HepG2 (cell line): ENCODE measurements at regions not wholly inside any gene's neighbourhood (a gene's known extent, or its start where the extent isn't known, plus 50 kb on each side); places are given as distances from the start of the nearest gene placed in this dataset.

Source experiments
- EZH2 ChIP-seq: conservative IDR thresholded peaks from 2 replicates; pipeline ENCODE4 v1.6.1; 2012; ENCODE audit warnings: mild to moderate bottlenecking, low read depth, low read length, moderate library complexity
- HDAC1 ChIP-seq: sonication (generic); formaldehyde crosslinking; IDR thresholded peaks from 2 replicates; pipeline ENCODE4 v1.5.1; 2020; ENCODE audit warnings: mild to moderate bottlenecking, missing genetic modification reagents
- HOXA7 ChIP-seq: sonication (generic); formaldehyde crosslinking; IDR thresholded peaks from 2 replicates; pipeline ENCODE4 v1.8.1; 2022; ENCODE audit warnings: mild to moderate bottlenecking, missing genetic modification reagents, moderate library complexity
- KLF11 ChIP-seq: IDR thresholded peaks from 2 replicates; pipeline ENCODE4 v1.6.1; 2016; ENCODE audit warnings: missing compliant biosample characterization
- KLF16 ChIP-seq, 2 experiments: sonication (generic) in 1 of 2; formaldehyde crosslinking in 1 of 2; IDR thresholded peaks; 2 replicates each; pipeline versions ENCODE4 v1.6.1 to v1.8.0; 2016 to 2023; ENCODE audit warnings: missing genetic modification reagents in 2 of 2, missing compliant biosample characterization in 1 of 2
- LCORL ChIP-seq, 2 experiments: fragments of 450-650 bp in 1 of 2; sonication (generic) in 1 of 2; formaldehyde crosslinking in 1 of 2; IDR thresholded peaks; 2 replicates each; pipeline versions ENCODE4 v1.5.0 to v1.6.1; 2017 to 2020; ENCODE audit warnings: antibody characterized with exemption in 1 of 2, missing genetic modification reagents in 1 of 2
- NFYB ChIP-seq: sonication (generic); formaldehyde crosslinking; IDR thresholded peaks from 2 replicates; pipeline ENCODE4 v1.4.0; 2020; ENCODE audit warnings: missing genetic modification reagents
- SMARCE1 ChIP-seq: fragments of 450-650 bp; IDR thresholded peaks from 2 replicates; pipeline ENCODE4 v1.6.1; 2017; ENCODE audit warnings: borderline replicate concordance
- ZEB1 ChIP-seq: IDR thresholded peaks from 2 replicates; pipeline ENCODE4 v1.6.1; 2012; ENCODE audit warnings: mild to moderate bottlenecking, low read depth, inconsistent platforms; ENCODE audit not compliant: insufficient replicate concordance
- ZFP36 ChIP-seq: fragments of 150-350 bp; IDR thresholded peaks from 2 replicates; pipeline ENCODE4 v1.6.1; 2018; ENCODE audit warnings: borderline replicate concordance, low read length, low read depth; ENCODE audit not compliant: partially characterized antibody
- ZMAT5 ChIP-seq: sonication (generic); formaldehyde crosslinking; IDR thresholded peaks from 2 replicates; pipeline ENCODE4 v1.5.0; 2020; ENCODE audit warnings: mild to moderate bottlenecking, low read depth, missing genetic modification reagents, borderline replicate concordance
- ZNF639 ChIP-seq: conservative IDR thresholded peaks from 2 replicates; pipeline ENCODE4 v1.6.1; 2018; ENCODE audit warnings: missing genetic modification reagents
- ZNF784 ChIP-seq: sonication (generic); formaldehyde crosslinking; IDR thresholded peaks from 2 replicates; pipeline ENCODE4 v1.5.1; 2020; ENCODE audit warnings: missing genetic modification reagents, mild to moderate bottlenecking, borderline replicate concordance
- ZSCAN29 ChIP-seq: sonication (generic); formaldehyde crosslinking; conservative IDR thresholded peaks from 2 replicates; pipeline ENCODE4 v1.4.0; 2020; ENCODE audit warnings: mild to moderate bottlenecking, missing genetic modification reagents
- TF ChIP-seq, protein P1 (sequence below): sonication (generic); formaldehyde crosslinking; IDR thresholded peaks from 2 replicates; pipeline ENCODE4 v1.4.0; 2020; ENCODE audit warnings: missing genetic modification reagents
- TF ChIP-seq, protein P2 (sequence below): sonication (generic); formaldehyde crosslinking; IDR thresholded peaks from 2 replicates; pipeline ENCODE4 v1.8.1; 2023; ENCODE audit warnings: mild to moderate bottlenecking, moderate library complexity, missing genetic modification reagents
- TF ChIP-seq, protein P3 (sequence below): sonication (generic); formaldehyde crosslinking; IDR thresholded peaks from 2 replicates; pipeline ENCODE4 v1.4.0; 2020; ENCODE audit warnings: mild to moderate bottlenecking, missing genetic modification reagents

DNA sequence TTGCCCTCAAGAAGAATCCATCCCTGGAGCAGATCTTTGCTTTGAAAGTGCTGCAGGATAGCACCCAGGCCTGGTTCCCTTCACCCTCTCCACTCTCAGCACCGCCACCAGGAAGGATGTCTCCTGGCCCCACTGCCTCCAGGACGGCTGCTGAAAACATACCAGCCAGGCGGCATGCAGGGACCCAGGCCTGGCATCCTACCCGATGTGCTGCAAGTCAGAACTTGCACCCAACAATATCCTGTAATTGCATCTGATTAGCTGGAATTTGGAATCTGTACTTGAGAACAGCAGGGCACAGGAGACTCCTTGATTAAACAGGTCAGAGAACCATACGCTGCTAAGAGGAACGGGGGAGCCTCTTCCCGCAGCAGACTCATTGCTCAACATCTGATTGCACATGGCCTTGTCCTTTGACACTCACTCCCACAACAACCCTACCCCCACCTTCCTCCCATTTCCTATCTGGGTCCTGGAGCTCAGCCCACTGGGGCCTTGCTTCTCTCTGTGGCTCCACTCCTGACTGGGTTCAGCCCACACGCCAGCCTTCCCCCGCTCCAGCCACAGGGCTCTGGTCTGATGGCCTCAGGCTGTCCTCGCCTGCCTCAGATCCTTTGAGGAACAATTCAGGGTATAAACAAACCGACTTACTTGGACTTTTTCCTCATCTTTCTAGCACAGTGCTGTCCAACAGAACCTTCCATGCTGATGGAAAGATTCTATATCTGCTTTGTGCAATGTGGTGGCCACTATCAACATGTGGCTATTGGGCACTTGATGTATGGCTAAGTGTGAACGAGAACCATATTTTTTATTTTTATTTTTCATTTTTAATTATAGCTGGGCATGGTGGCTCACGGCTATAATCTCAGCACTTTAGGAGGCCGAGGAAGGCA, 78.0 kb downstream of the FGD2 start (continued):
- TF ChIP-seq NFYB (CRISPR knock-in tag) (0 out of 2 replicates have a peak, but pooled peaks have one; percentile 21), KLF16 (CRISPR knock-in tag; IDR thresholded peaks at IDR 0.05) (peak in 1 of 2 experiments; percentile 100; a peak in 2 of 4 replicates), SMARCE1 (no peak), HOXA7 (CRISPR knock-in tag) (no peak), ZFP36 (no peak), ZEB1 (peak; percentile 75), ZNF784 (peak; percentile 99), ZNF639 (CRISPR knock-in tag) (peak; percentile 93), EZH2 (no peak), LCORL (IDR thresholded peaks at IDR 0.05) (peak; percentile 27; the same call in 1 of the 2 replicates), LCORL (CRISPR knock-in tag; IDR thresholded peaks at IDR 0.05) (peak; percentile 99), KLF11 (CRISPR knock-in tag) (peak; percentile 97), ZMAT5 (CRISPR knock-in tag) (no peak), HDAC1 (CRISPR knock-in tag) (peak; percentile 99), ZSCAN29 (CRISPR knock-in tag) (peak; percentile 96)
- TF ChIP-seq, protein P1, sequence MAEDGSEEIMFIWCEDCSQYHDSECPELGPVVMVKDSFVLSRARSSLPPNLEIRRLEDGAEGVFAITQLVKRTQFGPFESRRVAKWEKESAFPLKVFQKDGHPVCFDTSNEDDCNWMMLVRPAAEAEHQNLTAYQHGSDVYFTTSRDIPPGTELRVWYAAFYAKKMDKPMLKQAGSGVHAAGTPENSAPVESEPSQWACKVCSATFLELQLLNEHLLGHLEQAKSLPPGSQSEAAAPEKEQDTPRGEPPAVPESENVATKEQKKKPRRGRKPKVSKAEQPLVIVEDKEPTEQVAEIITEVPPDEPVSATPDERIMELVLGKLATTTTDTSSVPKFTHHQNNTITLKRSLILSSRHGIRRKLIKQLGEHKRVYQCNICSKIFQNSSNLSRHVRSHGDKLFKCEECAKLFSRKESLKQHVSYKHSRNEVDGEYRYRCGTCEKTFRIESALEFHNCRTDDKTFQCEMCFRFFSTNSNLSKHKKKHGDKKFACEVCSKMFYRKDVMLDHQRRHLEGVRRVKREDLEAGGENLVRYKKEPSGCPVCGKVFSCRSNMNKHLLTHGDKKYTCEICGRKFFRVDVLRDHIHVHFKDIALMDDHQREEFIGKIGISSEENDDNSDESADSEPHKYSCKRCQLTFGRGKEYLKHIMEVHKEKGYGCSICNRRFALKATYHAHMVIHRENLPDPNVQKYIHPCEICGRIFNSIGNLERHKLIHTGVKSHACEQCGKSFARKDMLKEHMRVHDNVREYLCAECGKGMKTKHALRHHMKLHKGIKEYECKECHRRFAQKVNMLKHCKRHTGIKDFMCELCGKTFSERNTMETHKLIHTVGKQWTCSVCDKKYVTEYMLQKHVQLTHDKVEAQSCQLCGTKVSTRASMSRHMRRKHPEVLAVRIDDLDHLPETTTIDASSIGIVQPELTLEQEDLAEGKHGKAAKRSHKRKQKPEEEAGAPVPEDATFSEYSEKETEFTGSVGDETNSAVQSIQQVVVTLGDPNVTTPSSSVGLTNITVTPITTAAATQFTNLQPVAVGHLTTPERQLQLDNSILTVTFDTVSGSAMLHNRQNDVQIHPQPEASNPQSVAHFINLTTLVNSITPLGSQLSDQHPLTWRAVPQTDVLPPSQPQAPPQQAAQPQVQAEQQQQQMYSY (CRISPR knock-in tag), result peak; percentile 72; the same call in 1 of the 2 replicates
- TF ChIP-seq, protein P2, sequence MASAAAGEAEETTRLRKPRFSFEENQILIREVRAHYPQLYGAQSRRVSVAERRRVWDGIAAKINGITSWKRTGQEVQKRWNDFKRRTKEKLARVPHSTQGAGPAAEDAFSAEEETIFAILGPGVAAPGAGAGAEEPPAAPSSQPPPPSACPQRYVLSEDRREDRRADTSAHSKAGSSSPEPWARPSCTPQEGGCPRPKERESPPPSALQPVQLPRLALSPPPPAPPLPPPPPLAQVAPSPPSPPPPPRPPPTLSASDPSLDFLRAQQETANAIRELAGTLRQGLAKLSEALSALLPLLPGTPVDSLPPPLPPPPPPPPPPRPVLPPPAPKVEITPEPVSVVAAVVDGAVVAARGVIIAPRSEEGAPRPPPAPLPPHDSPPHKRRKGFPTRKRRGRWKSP (CRISPR knock-in tag), result peak; percentile 95; the same call in 1 of the 2 replicates
- TF ChIP-seq, protein P3, sequence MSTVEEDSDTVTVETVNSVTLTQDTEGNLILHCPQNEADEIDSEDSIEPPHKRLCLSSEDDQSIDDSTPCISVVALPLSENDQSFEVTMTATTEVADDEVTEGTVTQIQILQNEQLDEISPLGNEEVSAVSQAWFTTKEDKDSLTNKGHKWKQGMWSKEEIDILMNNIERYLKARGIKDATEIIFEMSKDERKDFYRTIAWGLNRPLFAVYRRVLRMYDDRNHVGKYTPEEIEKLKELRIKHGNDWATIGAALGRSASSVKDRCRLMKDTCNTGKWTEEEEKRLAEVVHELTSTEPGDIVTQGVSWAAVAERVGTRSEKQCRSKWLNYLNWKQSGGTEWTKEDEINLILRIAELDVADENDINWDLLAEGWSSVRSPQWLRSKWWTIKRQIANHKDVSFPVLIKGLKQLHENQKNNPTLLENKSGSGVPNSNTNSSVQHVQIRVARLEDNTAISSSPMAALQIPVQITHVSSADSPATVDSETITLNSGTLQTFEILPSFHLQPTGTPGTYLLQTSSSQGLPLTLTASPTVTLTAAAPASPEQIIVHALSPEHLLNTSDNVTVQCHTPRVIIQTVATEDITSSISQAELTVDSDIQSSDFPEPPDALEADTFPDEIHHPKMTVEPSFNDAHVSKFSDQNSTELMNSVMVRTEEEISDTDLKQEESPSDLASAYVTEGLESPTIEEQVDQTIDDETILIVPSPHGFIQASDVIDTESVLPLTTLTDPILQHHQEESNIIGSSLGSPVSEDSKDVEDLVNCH (CRISPR knock-in tag), result peak; percentile 67; the same call in 1 of the 2 replicates
